Activated CD4-positive, alpha-beta T cell treated with anti-CD3 and anti-CD28 coated beads for 36 hours (primary cell): ENCODE measurements at regions not wholly inside any gene's neighbourhood (a gene's known extent, or its start where the extent isn't known, plus 50 kb on each side); places are given as distances from the start of the nearest gene placed in this dataset.

ENCODE experiments used
- ATAC-seq: fragments of 200-7000 bp; cut with Tn5 transposase; one replicate; pipeline ENCODE4 v1.10.0; 2021; ENCODE audit warnings: mild to moderate bottlenecking, moderate library complexity
- CTCF ChIA-PET: fragments of 350-600 bp; sonication (Branson Sonifier 250); formaldehyde crosslinking; loops from one replicate; lab custom pipeline; 2021; ENCODE audit warnings: antibody characterized with exemption; lab: Charles Lee
- POLR2A ChIA-PET: fragments of 350-600 bp; sonication (Branson Sonifier 250); formaldehyde crosslinking; loops from one replicate; lab custom pipeline; 2021; ENCODE audit warnings: antibody characterized with exemption, inconsistent platforms; lab: Charles Lee
- DNase-seq: peaks from one replicate; pipeline ENCODE4 v3.0.0-alpha.2; 2020
- H3K27ac Mint-ChIP-seq: one replicate; pipeline ENCODE4 v1.8.0; 2021; ENCODE audit warnings: mixed read lengths
- H3K27me3 Mint-ChIP-seq: one replicate; pipeline ENCODE4 v1.8.0; 2021; ENCODE audit warnings: mixed read lengths
- H3K36me3 Mint-ChIP-seq: one replicate; pipeline ENCODE4 v1.8.0; 2021; ENCODE audit warnings: low read depth, mixed read lengths
- H3K4me1 Mint-ChIP-seq: one replicate; pipeline ENCODE4 v1.8.0; 2021; ENCODE audit warnings: mixed read lengths
- H3K4me3 Mint-ChIP-seq: one replicate; pipeline ENCODE4 v1.8.0; 2021; ENCODE audit warnings: mild to moderate bottlenecking, moderate library complexity, mixed read lengths
- H3K9me3 Mint-ChIP-seq: one replicate; pipeline ENCODE4 v1.8.0; 2021; ENCODE audit warnings: low read depth, mixed read lengths
- intact Hi-C, 2 experiments: fragments of 100-400 bp; cut with DNase I in 1 of 2; cut with micrococcal nuclease in 1 of 2; formaldehyde crosslinking; loops; one replicate each; pipeline versions ENCODE4 v1.14.2 to v1.15.1; 2022 to 2024; cut with DNase I, micrococcal nuclease

GRCh38 chr7:68422281-68422680, 1176.0 kb upstream of the AUTS2 start:
- intact Hi-C loops, result no loop called here
- POLR2A ChIA-PET, result no interaction called here

GRCh38 chr7:68423356-68423755, 1174.9 kb upstream of the AUTS2 start:
- H3K27ac Mint-ChIP-seq, result no peak overlapping the region
- peaks cover 13% of the 10 kb centered on the region for H3K9me3 Mint-ChIP-seq
- ATAC-seq (no peak), DNase-seq (no peak)
- ChIA-PET POLR2A (no interaction called here), CTCF (no interaction called here)
- H3K4me3 Mint-ChIP-seq, result no peak overlapping the region
- H3K36me3 Mint-ChIP-seq, result no peaks in the 10 kb centered on the region
- intact Hi-C loops, result no loop called here
- H3K27me3 Mint-ChIP-seq, result no peaks in the 10 kb centered on the region
- no peaks in the 10 kb centered on the region for H3K4me1 Mint-ChIP-seq

More at GRCh38 chr7:68422281-68422680, 1176.0 kb upstream of the AUTS2 start:
- Mint-ChIP-seq H3K4me3 (no peak overlapping the region), H3K9me3 (peaks cover 17% of the 10 kb centered on the region), H3K4me1 (no peaks in the 10 kb centered on the region), H3K27ac (no peak overlapping the region), H3K36me3 (no peaks in the 10 kb centered on the region), H3K27me3 (no peaks in the 10 kb centered on the region)
- CTCF ChIA-PET, result no interaction called here
- DNase-seq (no peak), ATAC-seq (no peak)

DNA sequence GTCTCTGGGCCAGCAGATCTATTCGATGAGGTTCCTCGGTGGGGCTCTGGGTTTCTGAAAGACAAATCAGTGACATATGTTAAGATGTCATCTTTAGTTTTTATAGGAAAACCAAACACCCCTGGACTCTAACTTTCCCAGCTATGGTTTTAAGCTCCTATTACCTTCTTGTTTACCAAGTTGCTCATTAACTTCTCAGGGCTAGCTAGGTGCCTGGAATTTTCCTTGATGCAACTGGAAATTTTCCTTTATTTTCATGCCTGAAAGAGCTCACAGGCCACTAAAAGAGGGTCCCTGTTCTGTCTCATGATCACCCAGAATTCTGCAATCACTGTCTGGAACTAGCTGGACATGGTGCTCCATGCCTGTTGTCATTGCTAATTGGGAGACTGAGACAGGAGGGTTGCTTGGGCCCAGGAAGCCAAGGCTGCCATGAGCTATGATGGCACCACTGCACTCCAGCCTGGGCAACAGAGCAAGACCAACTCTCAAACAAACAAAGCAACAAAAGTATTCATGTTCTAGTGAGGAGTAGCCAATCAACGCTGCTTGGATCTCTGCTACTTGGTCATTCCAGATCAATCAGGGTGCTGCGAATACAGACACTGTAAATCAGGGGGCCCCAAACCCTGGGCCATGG, 1173.5 kb upstream of the AUTS2 start:
- Mint-ChIP-seq H3K4me1 (no peaks in the 10 kb centered on the region), H3K27ac (no peak overlapping the region), H3K4me3 (no peak overlapping the region), H3K36me3 (no peaks in the 10 kb centered on the region), H3K9me3 (peaks cover 11% of the 10 kb centered on the region), H3K27me3 (no peaks in the 10 kb centered on the region)
- DNase-seq (no peak), ATAC-seq (no peak)
- ChIA-PET POLR2A (no interaction called here), CTCF (no interaction called here)
- intact Hi-C loops, result no loop called here

DNA sequence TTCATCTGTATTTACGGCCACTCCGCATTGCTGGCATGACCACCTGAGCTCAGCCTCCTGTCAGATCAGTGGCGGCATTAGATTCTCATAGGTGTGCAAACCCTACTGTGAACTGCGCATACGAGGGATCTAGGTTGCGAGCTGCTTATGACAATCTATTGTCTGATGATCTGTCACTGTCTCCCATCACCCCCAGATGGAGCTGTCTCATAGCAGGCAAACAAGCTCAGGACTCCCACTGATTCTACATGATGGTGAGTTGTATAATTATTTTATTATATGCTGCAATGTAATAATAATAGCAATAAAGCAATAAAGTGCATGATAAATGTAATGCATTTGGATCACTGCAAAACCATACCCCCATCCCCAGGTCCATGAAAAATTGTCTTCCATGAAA, 1172.9 kb upstream of the AUTS2 start:
- H3K4me3 Mint-ChIP-seq, result no peak overlapping the region

DNA sequence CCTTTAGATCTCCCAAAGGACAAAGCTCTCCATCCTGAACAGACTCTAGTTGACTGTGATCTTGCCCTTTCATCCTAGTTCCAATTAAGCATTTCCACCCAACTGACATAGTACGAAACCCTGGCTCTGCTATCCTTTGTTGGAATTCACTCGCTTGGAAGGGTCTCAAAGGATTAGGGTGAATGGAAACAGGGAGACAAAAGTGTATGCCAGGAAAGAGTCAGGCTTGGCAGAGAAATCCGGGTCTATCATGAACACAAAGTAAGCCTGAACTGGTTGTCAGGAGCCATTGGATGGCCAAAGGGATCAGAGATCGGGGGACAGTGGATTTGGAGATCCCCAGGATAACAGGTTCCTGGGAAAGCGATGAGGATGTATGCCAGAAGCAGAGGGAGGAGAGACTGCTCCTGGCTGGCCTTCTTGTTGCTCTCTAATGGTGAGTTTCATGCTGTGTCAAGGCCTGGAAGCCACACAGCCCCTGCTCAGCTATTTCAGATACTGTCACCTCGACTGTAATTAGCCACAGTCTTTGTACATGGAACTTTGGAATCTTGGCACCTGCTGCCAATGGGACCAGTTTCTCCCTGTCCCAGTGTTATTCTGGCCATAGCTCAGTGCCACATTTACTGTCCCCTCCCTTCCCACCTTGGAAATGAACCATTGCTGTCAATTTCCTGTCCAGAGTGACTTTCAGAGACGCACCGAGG, 1168.7 kb upstream of the AUTS2 start:
- Mint-ChIP-seq H3K4me1 (no peaks in the 10 kb centered on the region), H3K36me3 (no peaks in the 10 kb centered on the region), H3K27me3 (no peaks in the 10 kb centered on the region), H3K27ac (no peak overlapping the region), H3K4me3 (no peak overlapping the region), H3K9me3 (peaks cover 17% of the 10 kb centered on the region)
- CTCF ChIA-PET, result no interaction called here
- no peak for DNase-seq
- no peak for ATAC-seq
- POLR2A ChIA-PET, result no interaction called here
- intact Hi-C loops, result no loop called here

More for the DNA sequence above, 1172.9 kb upstream of the AUTS2 start:
- H3K4me1 Mint-ChIP-seq, result no peaks in the 10 kb centered on the region
- intact Hi-C loops, result no loop called here
- H3K27ac Mint-ChIP-seq, result no peak overlapping the region
- H3K9me3 Mint-ChIP-seq, result peaks cover 10% of the 10 kb centered on the region
- no peak for ATAC-seq
- no peaks in the 10 kb centered on the region for H3K27me3 Mint-ChIP-seq
- DNase-seq, result no peak
- ChIA-PET POLR2A (no interaction called here), CTCF (no interaction called here)
- H3K36me3 Mint-ChIP-seq, result no peaks in the 10 kb centered on the region

DNA sequence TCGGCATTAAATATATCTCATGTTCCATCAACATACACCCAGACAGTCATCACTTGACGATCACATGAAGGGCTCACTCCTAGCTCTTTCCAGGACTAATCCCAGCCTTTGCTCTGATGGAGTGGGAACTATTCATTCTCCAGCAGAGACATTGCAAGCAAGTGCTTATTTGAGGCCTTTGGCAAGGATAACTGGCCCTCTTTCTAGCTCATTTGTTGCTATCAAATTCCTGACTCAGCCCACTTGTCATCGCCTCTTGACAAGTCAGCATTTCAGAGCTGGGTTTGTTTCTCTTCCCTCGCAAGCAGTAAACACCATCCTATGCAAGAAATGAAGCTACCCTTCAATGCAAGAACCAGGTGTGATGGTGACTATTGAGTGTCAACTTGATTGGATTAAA, 1165.7 kb upstream of the AUTS2 start:
- ChIA-PET CTCF (interaction anchor here (0.9 kb wide), 1 partner anchor 10 kb away, joined by 3 read pairs; no protein-coding TSS in a partner anchor), POLR2A (no interaction called here)
- Mint-ChIP-seq H3K36me3 (no peaks in the 10 kb centered on the region), H3K27me3 (no peaks in the 10 kb centered on the region), H3K27ac (no peak overlapping the region), H3K4me1 (no peaks in the 10 kb centered on the region), H3K4me3 (no peak overlapping the region), H3K9me3 (peaks cover 31% of the 10 kb centered on the region)
- DNase-seq, result no peak
- ATAC-seq, result no peak
- intact Hi-C loops, result no loop called here

- DNase-seq, result no peak
- CTCF ChIA-PET, result interaction anchor here (0.9 kb wide), 1 partner anchor 9 kb away, joined by 3 read pairs; no protein-coding TSS in a partner anchor
- no peaks in the 10 kb centered on the region for H3K36me3 Mint-ChIP-seq
- no peaks in the 10 kb centered on the region for H3K4me1 Mint-ChIP-seq
- no peak overlapping the region for H3K4me3 Mint-ChIP-seq
- no peaks in the 10 kb centered on the region for H3K27me3 Mint-ChIP-seq
- H3K9me3 Mint-ChIP-seq, result peaks cover 35% of the 10 kb centered on the region
- POLR2A ChIA-PET, result no interaction called here
- intact Hi-C loops, result no loop called here
- ATAC-seq, result no peak
- no peak overlapping the region for H3K27ac Mint-ChIP-seq
These were observed 1164.7 kb upstream of the AUTS2 start for GRCh38 chr7:68433462-68434070.

GRCh38 chr7:68434857-68435256, 1163.4 kb upstream of the AUTS2 start:
- Mint-ChIP-seq H3K4me3 (no peak overlapping the region), H3K4me1 (no peaks in the 10 kb centered on the region), H3K27ac (no peak overlapping the region), H3K36me3 (no peaks in the 10 kb centered on the region), H3K9me3 (peaks cover 40% of the 10 kb centered on the region), H3K27me3 (no peaks in the 10 kb centered on the region)
- POLR2A ChIA-PET, result no interaction called here
- intact Hi-C loops, result no loop called here
- CTCF ChIA-PET, result interaction anchor here (0.6 kb wide), 1 partner anchor 253 kb away, joined by 3 read pairs; no protein-coding TSS in a partner anchor
- no peak for ATAC-seq
- DNase-seq, result no peak

DNA sequence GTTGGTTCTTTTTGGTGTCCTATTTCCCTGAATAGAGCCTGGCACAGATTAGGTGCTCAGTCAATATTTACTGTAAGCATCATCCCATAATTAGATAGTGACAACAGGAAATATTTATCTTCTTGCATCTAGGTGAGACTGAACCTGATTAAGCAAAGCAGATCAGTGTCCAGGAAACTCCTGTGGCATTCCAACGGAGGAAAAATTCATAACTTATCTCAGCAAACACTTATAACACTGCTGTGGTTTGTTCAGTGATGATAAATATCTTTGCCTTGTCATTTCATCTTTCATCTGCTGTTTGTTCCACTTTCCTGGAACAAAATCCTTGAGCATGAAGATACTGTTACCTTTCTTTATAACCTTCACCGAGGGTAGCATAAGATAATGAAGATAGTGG, 1160.3 kb upstream of the AUTS2 start:
- CTCF ChIA-PET, result no interaction called here
- Mint-ChIP-seq H3K36me3 (no peaks in the 10 kb centered on the region), H3K9me3 (peaks cover 35% of the 10 kb centered on the region), H3K27me3 (no peaks in the 10 kb centered on the region), H3K4me3 (no peak overlapping the region), H3K4me1 (no peaks in the 10 kb centered on the region), H3K27ac (no peak overlapping the region)
- DNase-seq (no peak), ATAC-seq (no peak)
- intact Hi-C loops, result no loop called here
- POLR2A ChIA-PET, result no interaction called here

DNA sequence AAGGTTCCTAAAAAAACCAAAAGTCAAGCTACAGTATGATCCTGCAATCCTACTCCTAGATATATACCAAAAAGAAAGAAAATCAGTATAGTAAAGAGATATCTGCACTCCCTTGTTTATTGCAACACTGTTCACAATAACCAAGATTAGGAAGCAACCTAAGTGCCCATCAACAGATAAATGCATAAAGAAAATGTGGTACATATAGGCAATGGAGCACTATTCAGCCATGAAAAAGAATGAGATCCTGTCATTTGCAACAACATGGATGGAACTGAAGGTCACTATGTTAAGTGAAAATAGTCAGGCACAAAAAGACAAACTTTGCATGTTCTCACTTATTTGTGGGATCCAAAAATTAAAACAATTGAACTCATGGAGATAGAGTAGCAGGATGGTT, 1159.5 kb upstream of the AUTS2 start:
- no peak overlapping the region for H3K4me3 Mint-ChIP-seq
- ChIA-PET POLR2A (no interaction called here), CTCF (no interaction called here)
- no peak overlapping the region for H3K27ac Mint-ChIP-seq
- DNase-seq (no peak), ATAC-seq (no peak)
- intact Hi-C loops, result no loop called here
- H3K36me3 Mint-ChIP-seq, result no peaks in the 10 kb centered on the region
- H3K27me3 Mint-ChIP-seq, result no peaks in the 10 kb centered on the region
- H3K9me3 Mint-ChIP-seq, result peaks cover 38% of the 10 kb centered on the region
- no peaks in the 10 kb centered on the region for H3K4me1 Mint-ChIP-seq

- Mint-ChIP-seq H3K4me1 (no peaks in the 10 kb centered on the region), H3K27ac (no peak overlapping the region), H3K4me3 (no peak overlapping the region), H3K9me3 (peaks cover 34% of the 10 kb centered on the region), H3K36me3 (no peaks in the 10 kb centered on the region), H3K27me3 (no peaks in the 10 kb centered on the region)
- ATAC-seq, result no peak
- DNase-seq, result no peak
- intact Hi-C loops, result no loop called here
- ChIA-PET CTCF (no interaction called here), POLR2A (no interaction called here)
These were observed 1158.4 kb upstream of the AUTS2 start for GRCh38 chr7:68439897-68440296.

GRCh38 chr7:68440866-68441265, 1157.4 kb upstream of the AUTS2 start:
- ATAC-seq, result no peak
- DNase-seq, result peak; percentile 12
- intact Hi-C loops, result no loop called here
- H3K9me3 Mint-ChIP-seq, result peaks cover 38% of the 10 kb centered on the region
- ChIA-PET POLR2A (no interaction called here), CTCF (no interaction called here)
- H3K4me3 Mint-ChIP-seq, result no peak overlapping the region
- no peaks in the 10 kb centered on the region for H3K4me1 Mint-ChIP-seq
- no peaks in the 10 kb centered on the region for H3K36me3 Mint-ChIP-seq
- no peaks in the 10 kb centered on the region for H3K27me3 Mint-ChIP-seq
- H3K27ac Mint-ChIP-seq, result no peak overlapping the region
